ENCODE measurements at regions not wholly inside any gene's neighbourhood (a gene's known extent, or its start where the extent isn't known, plus 50 kb on each side); places are given as distances from the start of the nearest gene placed in this dataset.

GRCh38 chr14:29197557-29197956 lies 431.0 kb downstream of the FOXG1 start:
- H3K4me3 ChIP-seq (ENCODE audit: low read length) = no peak overlapping the region

GRCh38 chr14:29205658-29206057 lies 439.1 kb downstream of the FOXG1 start:
- H3K4me3 Mint-ChIP-seq = no peak overlapping the region
- Histone ChIP-seq H3K27me3 (ENCODE audit: control insufficient read depth, insufficient read depth, low read length, poor library complexity, severe bottlenecking) (no peaks in the 10 kb centered on the region), H3K4me1 (ENCODE audit: control insufficient read depth, insufficient read depth, low read length) (no peaks in the 10 kb centered on the region), H3K9me3 (ENCODE audit: control insufficient read depth, low read length) (no peaks in the 10 kb centered on the region), H3K27ac (ENCODE audit: low read depth, low read length) (no peak overlapping the region), H3K9ac (ENCODE audit: extremely low read depth, low read length, poor library complexity, severe bottlenecking) (no peak overlapping the region), H3K4me3 (ENCODE audit: low read length) (no peak overlapping the region), H3K36me3 (ENCODE audit: control insufficient read depth, insufficient read depth, low read length) (no peaks in the 10 kb centered on the region)
- 100% methylated on average over 1 of the region's 2 CpGs; no CpG with 5 or more reads in 1 of the 2 experiments for WGBS, 2 experiments (ENCODE audit: insufficient coverage in 1 of 2, insufficient read length in 1 of 2)
- H3K36me3 Mint-ChIP-seq (ENCODE audit: low read depth) = no peaks in the 10 kb centered on the region
- TF ChIP-seq CTCF (conservative IDR thresholded peaks at IDR 0.05) = no peak
- H3K4me1 Mint-ChIP-seq = peaks cover 4% of the 10 kb centered on the region
- DNase-seq = no peak
- no peak overlapping the region for H3K27ac Mint-ChIP-seq
- H3K9me3 Mint-ChIP-seq = no peaks in the 10 kb centered on the region
- peaks cover 2% of the 10 kb centered on the region for H3K27me3 Mint-ChIP-seq (ENCODE audit: insufficient read depth)

More at GRCh38 chr14:29197557-29197956, 431.0 kb downstream of the FOXG1 start:
- Mint-ChIP-seq H3K4me3 (no peak overlapping the region), H3K27ac (no peak overlapping the region), H3K9me3 (peaks cover 2% of the 10 kb centered on the region), H3K36me3 (ENCODE audit: low read depth) (no peaks in the 10 kb centered on the region), H3K4me1 (peaks cover 4% of the 10 kb centered on the region), H3K27me3 (ENCODE audit: insufficient read depth) (no peaks in the 10 kb centered on the region)
- DNase-seq = no peak
- H3K4me1 ChIP-seq (ENCODE audit: control insufficient read depth, insufficient read depth, low read length) = no peaks in the 10 kb centered on the region
- H3K27ac ChIP-seq (ENCODE audit: low read depth, low read length) = no peak overlapping the region
- WGBS, 2 experiments (ENCODE audit: insufficient coverage in 1 of 2, insufficient read length in 1 of 2) = no CpG with 5 or more reads among the region's 1 CpG
- no peak overlapping the region for H3K9ac ChIP-seq (ENCODE audit: extremely low read depth, low read length, poor library complexity, severe bottlenecking)
- no peaks in the 10 kb centered on the region for H3K36me3 ChIP-seq (ENCODE audit: control insufficient read depth, insufficient read depth, low read length)
- TF ChIP-seq CTCF (conservative IDR thresholded peaks at IDR 0.05) = no peak
- no peaks in the 10 kb centered on the region for H3K9me3 ChIP-seq (ENCODE audit: control insufficient read depth, low read length)
- H3K27me3 ChIP-seq (ENCODE audit: control insufficient read depth, insufficient read depth, low read length, poor library complexity, severe bottlenecking) = no peaks in the 10 kb centered on the region

- Mint-ChIP-seq H3K4me1 (no peaks in the 10 kb centered on the region), H3K36me3 (ENCODE audit: low read depth) (no peaks in the 10 kb centered on the region), H3K27ac (no peak overlapping the region), H3K4me3 (no peak overlapping the region), H3K9me3 (no peaks in the 10 kb centered on the region), H3K27me3 (ENCODE audit: insufficient read depth) (peaks cover 12% of the 10 kb centered on the region)
- no peak overlapping the region for H3K27ac ChIP-seq (ENCODE audit: low read depth, low read length)
- no peaks in the 10 kb centered on the region for H3K27me3 ChIP-seq (ENCODE audit: control insufficient read depth, insufficient read depth, low read length, poor library complexity, severe bottlenecking)
- H3K4me1 ChIP-seq (ENCODE audit: control insufficient read depth, insufficient read depth, low read length) = no peaks in the 10 kb centered on the region
- no peak for DNase-seq
- no peaks in the 10 kb centered on the region for H3K36me3 ChIP-seq (ENCODE audit: control insufficient read depth, insufficient read depth, low read length)
- no peak overlapping the region for H3K4me3 ChIP-seq (ENCODE audit: low read length)
- 88 to 91% methylated on average over 2 to 3 of the region's 3 CpGs for WGBS, 2 experiments (ENCODE audit: insufficient coverage in 1 of 2, insufficient read length in 1 of 2)
- no peak for TF ChIP-seq CTCF (conservative IDR thresholded peaks at IDR 0.05)
- H3K9ac ChIP-seq (ENCODE audit: extremely low read depth, low read length, poor library complexity, severe bottlenecking) = no peak overlapping the region
- no peaks in the 10 kb centered on the region for H3K9me3 ChIP-seq (ENCODE audit: control insufficient read depth, low read length)
Measured at GRCh38 chr14:29215853-29216252, 449.3 kb downstream of the FOXG1 start.
